GM18868 (cell line): ENCODE measurements at regions not wholly inside any gene's neighbourhood (a gene's known extent, or its start where the extent isn't known, plus 50 kb on each side); places are given as distances from the start of the nearest gene placed in this dataset.
A peak's percentile ranks its signal among the peaks of the same experiment; 100 is the strongest.
"Not testable (repeated sequence)": the region's sequence is repeated elsewhere in the genome, so short reads cannot be mapped to it uniquely, and the experiment has no call there.

Experiments used
- ATAC-seq: cut with Tn5 transposase; IDR thresholded peaks from one replicate; pipeline ENCODE4 v1.9.1; 2021; ENCODE audit warnings: mild to moderate bottlenecking, moderate library complexity; ENCODE audit not compliant: unreplicated experiment

DNA sequence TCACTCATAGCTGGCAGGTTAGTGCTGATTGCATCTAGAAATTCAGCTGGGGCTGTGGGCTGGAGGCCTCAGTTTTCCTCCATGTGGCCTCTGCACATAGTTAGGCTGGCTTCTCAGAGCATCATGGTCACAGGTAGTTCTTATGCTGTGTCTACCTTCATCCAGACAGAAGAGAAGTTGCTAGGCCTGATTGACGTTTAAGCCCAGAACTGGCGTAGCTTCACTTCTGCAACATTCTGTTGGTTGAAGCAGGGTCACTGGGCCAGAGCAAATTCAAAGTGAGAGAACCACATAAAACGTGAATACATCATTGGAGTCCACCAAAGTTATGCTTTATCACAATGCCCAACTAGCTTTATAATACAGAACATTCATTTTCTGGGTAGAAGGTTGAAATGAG lies 116.0 kb downstream of the SPP2 start:
- ATAC-seq: no peak

- ATAC-seq: no peak
These were observed 114.9 kb downstream of the SPP2 start for GRCh38 chr2:234165421-234165820.

DNA sequence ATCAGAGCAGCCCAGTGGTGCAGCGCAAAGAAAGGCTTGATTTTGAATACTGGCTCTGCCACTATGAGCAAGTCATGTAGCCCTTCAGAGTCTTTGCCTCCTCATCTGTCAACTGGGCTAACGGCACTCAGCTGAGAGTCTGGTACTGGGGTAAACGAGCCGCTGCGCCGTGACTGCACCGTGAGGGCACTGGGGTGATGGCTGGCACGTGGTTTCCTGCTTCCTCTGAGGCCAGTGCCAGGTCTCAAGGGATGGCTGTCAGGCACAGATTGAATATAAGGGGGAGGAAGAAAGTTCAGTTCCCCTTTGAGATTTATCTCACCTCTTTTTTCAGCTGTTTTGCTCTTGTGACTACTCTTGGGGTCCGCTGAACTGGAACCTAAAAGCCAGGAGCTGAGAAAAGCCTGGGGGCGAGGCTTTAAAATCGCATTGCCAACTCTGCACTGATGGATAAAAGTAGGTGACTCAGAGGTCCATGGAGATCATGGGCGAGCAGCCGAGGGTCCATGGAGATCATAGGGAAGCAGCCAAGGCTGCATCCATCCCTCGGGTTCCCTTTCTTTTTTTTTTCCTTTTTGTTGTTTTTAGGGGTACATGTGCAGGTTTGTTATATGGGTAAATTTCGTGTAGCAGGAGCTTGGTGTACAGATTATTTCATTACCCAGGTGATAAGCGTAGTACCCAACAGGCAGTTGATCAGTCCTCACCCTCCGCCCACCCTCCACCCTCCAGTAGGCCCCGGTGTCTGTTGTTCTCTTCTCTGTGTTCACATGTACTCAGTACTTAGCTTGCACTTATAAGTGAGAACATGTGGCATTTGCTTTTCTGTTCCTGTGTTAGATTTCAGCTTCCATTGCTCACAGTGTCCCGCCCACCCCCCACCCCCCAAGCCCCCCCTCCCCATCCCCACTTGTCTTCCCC lies 114.3 kb downstream of the SPP2 start:
- ATAC-seq: peak; percentile 88

GRCh38 chr2:234163510-234164045 lies 113.1 kb downstream of the SPP2 start:
- no peak for ATAC-seq

DNA sequence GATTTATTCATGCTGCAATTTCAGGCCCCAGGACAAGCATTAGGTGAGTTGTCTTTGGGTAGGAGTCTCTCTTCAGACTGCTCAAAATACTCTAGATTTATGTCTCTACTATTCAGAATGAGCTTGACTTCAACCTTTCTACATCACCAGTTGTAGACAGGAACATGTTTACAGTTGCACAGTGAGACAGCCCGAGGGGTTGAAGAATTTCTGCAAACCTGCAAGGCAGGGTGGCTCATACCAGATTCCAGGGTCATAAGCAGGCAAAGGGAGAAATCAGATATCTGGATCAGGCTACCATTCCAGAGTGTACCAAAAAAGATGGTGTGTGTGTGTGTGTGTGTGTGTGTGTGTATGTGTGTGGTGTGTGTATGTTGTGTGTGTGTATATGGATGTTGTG lies 112.4 kb downstream of the SPP2 start:
- ATAC-seq: no peak

- ATAC-seq: no peak
These were observed 111.4 kb downstream of the SPP2 start for GRCh38 chr2:234161932-234162331.

DNA sequence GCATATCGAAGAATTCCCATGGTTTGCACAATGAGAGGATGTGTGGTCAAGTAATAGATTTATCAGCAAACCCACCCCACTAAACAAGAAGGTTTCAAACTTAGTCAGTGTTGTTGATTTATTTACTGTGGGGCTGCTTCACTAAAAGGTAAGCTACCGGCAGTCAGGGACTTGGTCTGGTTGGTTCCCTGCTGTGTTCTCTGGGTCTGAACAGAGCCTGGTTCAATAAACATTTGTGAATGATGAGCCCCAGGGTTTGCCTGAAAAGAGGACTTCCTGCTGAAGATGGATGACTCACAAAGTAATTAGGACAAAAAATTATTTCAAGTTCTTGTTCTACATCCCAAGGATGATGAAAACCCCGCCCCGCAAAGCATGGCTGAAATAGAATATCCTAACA lies 108.3 kb downstream of the SPP2 start:
- no peak for ATAC-seq

DNA sequence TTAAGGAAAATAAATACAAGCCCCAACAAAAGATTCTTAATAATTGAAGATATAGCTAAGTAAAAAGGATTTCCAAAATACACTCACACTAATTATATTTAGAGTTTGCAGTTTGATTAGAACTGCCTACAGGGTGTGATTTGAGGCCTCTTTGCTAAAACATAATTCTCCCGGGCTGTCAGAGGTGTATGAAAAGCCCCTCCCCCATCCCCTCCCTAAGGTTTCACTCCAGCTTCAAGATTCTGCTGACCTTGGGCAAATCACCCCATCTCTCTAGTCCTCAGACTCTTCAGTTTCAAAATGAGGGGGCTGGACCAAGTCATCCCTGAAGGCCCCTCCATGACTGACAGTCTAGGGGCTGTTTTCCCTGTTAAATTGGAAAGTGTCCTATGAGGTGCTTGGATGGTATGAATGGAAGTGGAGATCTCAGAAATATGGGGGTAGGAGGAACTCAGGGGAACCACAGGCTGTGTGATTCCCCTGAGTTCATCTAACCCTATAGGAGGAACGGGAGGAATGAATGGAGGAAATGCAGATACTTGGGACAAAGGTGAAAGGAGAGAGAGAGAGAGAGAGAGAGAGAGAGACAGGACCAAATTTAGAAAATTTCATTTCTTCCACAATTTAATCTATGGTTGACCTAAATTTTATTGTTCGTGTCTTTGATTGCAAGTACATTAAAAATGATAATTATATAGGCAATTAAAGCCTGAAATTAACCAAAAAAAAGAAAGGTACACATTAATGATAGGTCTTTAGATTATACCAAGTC lies 107.5 kb downstream of the SPP2 start:
- no peak for ATAC-seq

GRCh38 chr2:234156326-234156725 lies 105.8 kb downstream of the SPP2 start:
- ATAC-seq: no peak

GRCh38 chr2:234152835-234153234 lies 102.3 kb downstream of the SPP2 start:
- ATAC-seq: not testable (repeated sequence)

DNA sequence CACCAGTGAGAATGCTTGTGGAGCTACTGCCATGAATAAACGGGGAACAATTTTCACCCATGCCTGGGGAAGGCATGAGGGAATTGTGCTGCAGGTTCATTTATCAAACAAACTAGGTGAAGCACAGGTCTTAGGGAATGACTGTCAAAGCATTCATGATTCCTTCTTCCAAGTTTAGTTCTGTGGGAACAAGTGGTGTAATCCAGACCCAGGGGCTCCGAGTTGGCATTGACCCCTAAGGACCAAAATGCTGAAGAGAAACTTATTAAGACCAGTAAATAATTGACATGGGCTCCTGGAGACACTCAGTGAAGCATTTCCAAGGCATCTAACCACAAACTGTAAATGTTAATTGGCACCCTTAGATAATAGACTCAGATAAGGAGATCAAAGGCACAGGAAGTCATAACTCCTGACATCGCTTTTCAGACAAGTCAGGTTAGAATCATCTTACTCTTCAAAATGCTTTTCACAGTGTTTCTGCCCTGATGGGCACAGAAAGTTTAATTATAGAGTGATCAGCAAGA lies 96.9 kb downstream of the SPP2 start:
- no peak for ATAC-seq

- no peak for ATAC-seq
These were observed 95.8 kb downstream of the SPP2 start for GRCh38 chr2:234146087-234146826.

DNA sequence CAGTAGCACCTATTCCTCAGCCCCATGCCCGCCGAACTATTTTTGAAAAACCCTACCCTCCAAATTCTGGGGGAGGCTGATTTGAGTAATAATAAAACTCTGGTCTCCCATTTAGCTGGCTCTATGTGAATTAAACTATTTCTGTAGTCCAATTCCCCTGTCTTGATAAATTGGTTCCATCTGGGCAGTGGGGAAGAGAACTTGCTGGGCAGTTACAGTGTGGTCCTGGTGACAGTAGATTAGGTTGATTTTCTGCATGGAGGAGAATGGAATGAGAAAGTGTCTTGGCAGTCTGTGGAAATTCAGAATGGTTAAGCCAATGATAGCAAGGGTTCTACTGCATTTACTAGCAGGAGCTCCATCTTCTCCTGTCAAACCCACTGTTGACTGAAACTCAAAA lies 95.0 kb downstream of the SPP2 start:
- ATAC-seq: no peak

DNA sequence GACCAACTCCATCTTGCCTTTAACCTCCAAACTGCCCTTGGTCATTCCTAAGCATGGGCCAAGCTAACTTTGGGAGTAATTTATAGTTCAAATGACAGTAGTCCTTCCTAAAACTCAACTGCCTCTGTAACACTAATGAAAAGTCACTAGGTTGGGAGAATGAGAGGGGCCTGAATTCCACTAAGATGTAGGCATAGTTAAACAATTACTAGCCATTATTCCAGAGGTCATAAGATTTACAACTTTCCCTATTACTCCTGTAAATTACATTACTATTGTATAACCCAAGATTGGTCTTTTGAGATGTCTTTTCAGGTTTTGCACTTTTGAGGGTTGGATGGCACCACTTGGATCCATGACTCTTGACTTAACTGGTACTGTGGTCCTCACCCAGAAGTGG lies 94.6 kb downstream of the SPP2 start:
- no peak for ATAC-seq

- ATAC-seq: no peak
These were observed 93.4 kb downstream of the SPP2 start for GRCh38 chr2:234143896-234144295.

GRCh38 chr2:234142530-234142929 lies 92.0 kb downstream of the SPP2 start:
- ATAC-seq: no peak

DNA sequence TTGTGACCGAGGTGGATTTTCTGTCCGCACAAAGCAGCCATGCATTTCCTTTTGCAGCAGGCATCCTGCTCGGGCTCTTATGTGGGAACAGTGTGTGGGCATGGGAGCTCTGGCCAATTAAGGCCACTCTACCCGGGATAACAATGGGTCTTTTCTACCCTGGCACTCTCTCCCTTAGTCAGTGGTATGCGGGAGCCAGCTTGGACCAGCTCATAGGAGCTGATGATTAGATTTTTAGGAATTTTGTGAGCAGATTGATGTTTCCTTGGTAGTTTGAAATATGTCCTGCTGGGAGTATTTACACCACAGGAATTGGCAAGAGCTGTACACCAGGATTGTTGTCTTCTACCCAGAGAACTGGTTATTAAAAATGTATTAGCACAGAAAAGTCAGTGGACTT lies 89.3 kb downstream of the SPP2 start:
- no peak for ATAC-seq

DNA sequence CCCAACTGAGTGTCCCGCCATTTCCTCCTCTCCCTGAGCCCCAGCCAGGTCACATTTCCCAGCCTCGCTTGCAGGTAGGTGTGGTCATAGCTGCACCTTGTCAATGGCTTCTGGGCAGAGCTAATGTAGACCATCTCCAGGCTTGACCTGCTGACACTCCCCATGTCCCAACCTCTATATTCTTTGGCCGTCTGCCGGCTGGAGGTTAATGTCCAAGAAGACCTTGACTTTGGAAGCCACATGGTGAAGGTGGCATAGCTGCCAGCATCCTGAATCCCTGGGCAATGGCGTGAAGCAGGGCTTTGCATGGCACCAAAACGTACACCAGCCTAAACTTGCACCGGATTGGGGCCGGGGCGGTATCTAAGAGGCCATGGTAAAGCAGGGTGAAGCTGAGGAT lies 88.3 kb downstream of the SPP2 start:
- ATAC-seq: no peak

GRCh38 chr2:234137400-234138014 lies 87.0 kb downstream of the SPP2 start:
- ATAC-seq: no peak

GRCh38 chr2:234136461-234136860 lies 86.0 kb downstream of the SPP2 start:
- ATAC-seq: no peak
